ENCODE measurements at regions not wholly inside any gene's neighbourhood (a gene's known extent, or its start where the extent isn't known, plus 50 kb on each side); places are given as distances from the start of the nearest gene placed in this dataset.

GRCh38 chr4:83885256-83886182 lies 349.6 kb downstream of the GPAT3 start:
- Mint-ChIP-seq H3K36me3 (no peaks in the 10 kb centered on the region), H3K27me3 (ENCODE audit: low read depth in 2 of 2) (no peaks in the 10 kb centered on the region), H3K4me3 (no peak overlapping the region), H3K27ac (no peak overlapping the region), H3K9me3 (no peaks in the 10 kb centered on the region), H3K4me1 (no peaks in the 10 kb centered on the region)
- Histone ChIP-seq H3K27ac (ENCODE audit: low read length) (no peak overlapping the region), H3K9me3 (ENCODE audit: control insufficient read depth, insufficient read depth, low read length) (no peaks in the 10 kb centered on the region), H3K4me3 (ENCODE audit: low read length) (no peak overlapping the region), H3K4me1 (ENCODE audit: control insufficient read depth, insufficient read depth, low read length) (no peaks in the 10 kb centered on the region), H3K27me3 (ENCODE audit: control insufficient read depth, insufficient read depth, low read length) (no peaks in the 10 kb centered on the region), H3K36me3 (ENCODE audit: control insufficient read depth, insufficient read depth, low read length) (no peaks in the 10 kb centered on the region)
- no peak for TF ChIP-seq CTCF (IDR thresholded peaks at IDR 0.05)
- DNase-seq (no peak), ATAC-seq (no peak)
- 87% methylated on average over 5 of the region's 6 CpGs for WGBS (ENCODE audit: insufficient coverage)
- intact Hi-C loops (cut with micrococcal nuclease) = no loop called here

GRCh38 chr4:83876047-83876446 lies 340.1 kb downstream of the GPAT3 start:
- Histone ChIP-seq H3K36me3 (ENCODE audit: control insufficient read depth, insufficient read depth, low read length) (no peaks in the 10 kb centered on the region), H3K27ac (ENCODE audit: low read length) (no peak overlapping the region), H3K4me1 (ENCODE audit: control insufficient read depth, insufficient read depth, low read length) (no peaks in the 10 kb centered on the region), H3K27me3 (ENCODE audit: control insufficient read depth, insufficient read depth, low read length) (no peaks in the 10 kb centered on the region), H3K4me3 (ENCODE audit: low read length) (no peak overlapping the region), H3K9me3 (ENCODE audit: control insufficient read depth, insufficient read depth, low read length) (no peaks in the 10 kb centered on the region)
- 100% methylated on average over 1 of the region's 1 CpG for WGBS (ENCODE audit: insufficient coverage)
- H3K4me3 Mint-ChIP-seq = no peak overlapping the region
- intact Hi-C loops (cut with micrococcal nuclease) = no loop called here
- DNase-seq (no peak), ATAC-seq (no peak)
- H3K27me3 Mint-ChIP-seq (ENCODE audit: low read depth in 2 of 2) = no peaks in the 10 kb centered on the region
- H3K4me1 Mint-ChIP-seq = no peaks in the 10 kb centered on the region
- no peaks in the 10 kb centered on the region for H3K36me3 Mint-ChIP-seq
- no peaks in the 10 kb centered on the region for H3K9me3 Mint-ChIP-seq
- TF ChIP-seq CTCF (IDR thresholded peaks at IDR 0.05) = no peak
- H3K27ac Mint-ChIP-seq = no peak overlapping the region

- Histone ChIP-seq H3K27ac (ENCODE audit: low read length) (no peak overlapping the region), H3K36me3 (ENCODE audit: control insufficient read depth, insufficient read depth, low read length) (no peaks in the 10 kb centered on the region), H3K4me1 (ENCODE audit: control insufficient read depth, insufficient read depth, low read length) (no peaks in the 10 kb centered on the region), H3K9me3 (ENCODE audit: control insufficient read depth, insufficient read depth, low read length) (no peaks in the 10 kb centered on the region), H3K4me3 (ENCODE audit: low read length) (no peak overlapping the region), H3K27me3 (ENCODE audit: control insufficient read depth, insufficient read depth, low read length) (no peaks in the 10 kb centered on the region)
- Mint-ChIP-seq H3K27me3 (ENCODE audit: low read depth in 2 of 2) (no peaks in the 10 kb centered on the region), H3K4me3 (no peak overlapping the region), H3K9me3 (no peaks in the 10 kb centered on the region), H3K4me1 (no peaks in the 10 kb centered on the region), H3K27ac (no peak overlapping the region), H3K36me3 (no peaks in the 10 kb centered on the region)
- DNase-seq (no peak), ATAC-seq (no peak)
- 62% methylated on average over 2 of the region's 2 CpGs for WGBS (ENCODE audit: insufficient coverage)
- no peak for TF ChIP-seq CTCF (IDR thresholded peaks at IDR 0.05)
- intact Hi-C loops (cut with micrococcal nuclease) = no loop called here
Observed at GRCh38 chr4:83875437-83875836, 339.5 kb downstream of the GPAT3 start.

GRCh38 chr4:83873996-83874395 lies 338.1 kb downstream of the GPAT3 start:
- no peak for TF ChIP-seq CTCF (IDR thresholded peaks at IDR 0.05)
- H3K4me1 Mint-ChIP-seq = no peaks in the 10 kb centered on the region
- no peak overlapping the region for H3K27ac Mint-ChIP-seq
- no peak overlapping the region for H3K4me3 Mint-ChIP-seq
- no peaks in the 10 kb centered on the region for H3K27me3 ChIP-seq (ENCODE audit: control insufficient read depth, insufficient read depth, low read length)
- no peaks in the 10 kb centered on the region for H3K36me3 ChIP-seq (ENCODE audit: control insufficient read depth, insufficient read depth, low read length)
- ATAC-seq (no peak), DNase-seq (no peak)
- H3K9me3 ChIP-seq (ENCODE audit: control insufficient read depth, insufficient read depth, low read length) = no peaks in the 10 kb centered on the region
- H3K27me3 Mint-ChIP-seq (ENCODE audit: low read depth in 2 of 2) = no peaks in the 10 kb centered on the region
- intact Hi-C loops (cut with micrococcal nuclease) = no loop called here
- no CpG with 5 or more reads among the region's 2 CpGs for WGBS (ENCODE audit: insufficient coverage)
- no peak overlapping the region for H3K27ac ChIP-seq (ENCODE audit: low read length)
- no peak overlapping the region for H3K4me3 ChIP-seq (ENCODE audit: low read length)
- no peaks in the 10 kb centered on the region for H3K4me1 ChIP-seq (ENCODE audit: control insufficient read depth, insufficient read depth, low read length)
- no peaks in the 10 kb centered on the region for H3K9me3 Mint-ChIP-seq
- H3K36me3 Mint-ChIP-seq = no peaks in the 10 kb centered on the region
